GM23338 (cell line): ENCODE measurements at regions not wholly inside any gene's neighbourhood (a gene's known extent, or its start where the extent isn't known, plus 50 kb on each side); places are given as distances from the start of the nearest gene placed in this dataset.

Source experiments
- ATAC-seq: fragments of 200-7000 bp; cut with Tn5 transposase; 3 replicates; pipeline ENCODE4 v1.9.1; 2020
- DNase-seq: peaks from one replicate; pipeline ENCODE4 v3.0.0-alpha.2; 2015; ENCODE audit warnings: low spot score
- H2AFZ ChIP-seq: fragments of 200-600 bp; sonication (generic); 2 replicates; pipeline ENCODE4 v1.8.0; 2016; ENCODE audit warnings: antibody characterized with exemption, mild to moderate bottlenecking, moderate library complexity
- H3F3A ChIP-seq: fragments of 200-600 bp; sonication (generic); replicated peaks from 2 replicates; pipeline ENCODE4 v1.8.0; 2017; ENCODE audit warnings: antibody characterized with exemption, mixed run types, low read depth
- H3K27ac ChIP-seq: fragments of 200-600 bp; sonication (generic); 2 replicates; pipeline ENCODE4 v1.6.1; 2016; ENCODE audit warnings: low read depth
- H3K27me3 ChIP-seq: fragments of 200-600 bp; sonication (generic); 2 replicates; pipeline ENCODE4 v1.8.0; 2016; ENCODE audit warnings: mild to moderate bottlenecking, mixed run types, moderate library complexity; ENCODE audit not compliant: insufficient read depth
- H3K36me3 ChIP-seq: fragments of 200-600 bp; sonication (generic); 2 replicates; pipeline ENCODE4 v1.8.0; 2016; ENCODE audit warnings: mild to moderate bottlenecking; ENCODE audit not compliant: insufficient read depth
- H3K4me1 ChIP-seq: fragments of 200-600 bp; sonication (generic); 2 replicates; pipeline ENCODE4 v1.8.0; 2016; ENCODE audit warnings: mild to moderate bottlenecking, moderate library complexity; ENCODE audit not compliant: insufficient read depth
- H3K4me2 ChIP-seq: fragments of 200-600 bp; sonication (generic); 2 replicates; pipeline ENCODE4 v1.7.1; 2017; ENCODE audit warnings: mixed run types
- H3K4me3 ChIP-seq: fragments of 200-600 bp; sonication (generic); 2 replicates; pipeline ENCODE4 v1.6.1; 2016; ENCODE audit warnings: mixed run types
- H3K79me2 ChIP-seq: fragments of 200-600 bp; sonication (generic); replicated peaks from 2 replicates; pipeline ENCODE4 v1.8.0; 2017; ENCODE audit warnings: mild to moderate bottlenecking; ENCODE audit not compliant: insufficient read depth
- H3K9me2 ChIP-seq: fragments of 200-600 bp; sonication (generic); 2 replicates; pipeline ENCODE4 v1.8.0; 2017; ENCODE audit not compliant: insufficient read depth
- H4K20me1 ChIP-seq: fragments of 200-600 bp; sonication (generic); replicated peaks from 2 replicates; pipeline ENCODE4 v1.8.0; 2017; ENCODE audit warnings: mild to moderate bottlenecking; ENCODE audit not compliant: insufficient read depth
- H3K27ac Mint-ChIP-seq: 2 replicates; pipeline ENCODE4 v1.8.0; 2020; ENCODE audit warnings: inconsistent platforms, mild to moderate bottlenecking, moderate library complexity, mixed read lengths
- H3K27me3 Mint-ChIP-seq: 3 replicates; pipeline ENCODE4 v1.8.0; 2022; ENCODE audit warnings: low read depth, mild to moderate bottlenecking, moderate library complexity, mixed read lengths, inconsistent platforms; ENCODE audit not compliant: insufficient read depth, poor library complexity
- H3K36me3 Mint-ChIP-seq: 3 replicates; pipeline ENCODE4 v1.8.0; 2021; ENCODE audit warnings: low read depth, mild to moderate bottlenecking, inconsistent platforms, moderate library complexity, mixed read lengths
- H3K4me1 Mint-ChIP-seq: 3 replicates; pipeline ENCODE4 v1.8.0; 2020; ENCODE audit warnings: mild to moderate bottlenecking, inconsistent platforms, mixed read lengths
- H3K4me3 Mint-ChIP-seq: 3 replicates; pipeline ENCODE4 v1.8.0; 2021; ENCODE audit warnings: moderate library complexity, mild to moderate bottlenecking, inconsistent platforms, mixed read lengths
- H3K9me3 Mint-ChIP-seq: 3 replicates; pipeline ENCODE4 v1.8.0; 2020; ENCODE audit warnings: moderate library complexity, mild to moderate bottlenecking, inconsistent platforms, mixed read lengths
- POLR2AphosphoS5 ChIP-seq: IDR thresholded peaks from 2 replicates; pipeline ENCODE4 v1.6.1; 2016; ENCODE audit warnings: antibody characterized with exemption, low read depth
- ZNF331 ChIP-seq: fragments of 250-450 bp; sonication (Bioruptor Pico); IDR thresholded peaks from 2 replicates; pipeline ENCODE4 v1.5.0; 2020; ENCODE audit warnings: low read depth, mild to moderate bottlenecking, moderate library complexity
- TF ChIP-seq, protein P1 (sequence below): fragments of 250-450 bp; sonication (Bioruptor Pico); IDR thresholded peaks from 2 replicates; pipeline ENCODE4 v1.5.0; 2020; ENCODE audit warnings: mild to moderate bottlenecking, moderate library complexity
- TF ChIP-seq, protein P2 (sequence below): IDR thresholded peaks from one replicate; pipeline ENCODE4 v1.6.1; 2018; ENCODE audit warnings: antibody characterized with exemption; ENCODE audit not compliant: unreplicated experiment
- TF ChIP-seq, protein P3 (sequence below): IDR thresholded peaks from 2 replicates; pipeline ENCODE4 v1.6.1; 2016; ENCODE audit warnings: antibody characterized with exemption

DNA sequence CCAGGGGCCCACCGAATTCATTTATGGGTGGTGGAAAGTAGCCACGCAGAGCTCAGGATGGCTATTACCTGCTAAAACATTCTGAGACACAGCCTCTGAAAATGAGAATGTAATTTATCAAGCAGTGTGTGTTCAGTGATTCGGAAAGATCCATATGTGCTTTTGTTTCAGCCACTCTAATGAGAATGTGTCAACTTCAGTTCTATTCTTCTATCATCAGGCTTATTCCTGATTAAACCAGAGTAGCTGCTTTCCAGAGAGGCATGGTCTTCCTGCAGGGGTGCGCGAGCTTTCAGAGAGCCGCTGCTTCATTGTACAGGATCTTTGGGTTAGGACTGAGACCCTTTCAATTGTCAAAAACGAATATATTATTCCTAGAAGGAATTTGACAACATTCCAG lies 167.6 kb downstream of the OTUD1 start (continued):
- TF ChIP-seq, protein P1, sequence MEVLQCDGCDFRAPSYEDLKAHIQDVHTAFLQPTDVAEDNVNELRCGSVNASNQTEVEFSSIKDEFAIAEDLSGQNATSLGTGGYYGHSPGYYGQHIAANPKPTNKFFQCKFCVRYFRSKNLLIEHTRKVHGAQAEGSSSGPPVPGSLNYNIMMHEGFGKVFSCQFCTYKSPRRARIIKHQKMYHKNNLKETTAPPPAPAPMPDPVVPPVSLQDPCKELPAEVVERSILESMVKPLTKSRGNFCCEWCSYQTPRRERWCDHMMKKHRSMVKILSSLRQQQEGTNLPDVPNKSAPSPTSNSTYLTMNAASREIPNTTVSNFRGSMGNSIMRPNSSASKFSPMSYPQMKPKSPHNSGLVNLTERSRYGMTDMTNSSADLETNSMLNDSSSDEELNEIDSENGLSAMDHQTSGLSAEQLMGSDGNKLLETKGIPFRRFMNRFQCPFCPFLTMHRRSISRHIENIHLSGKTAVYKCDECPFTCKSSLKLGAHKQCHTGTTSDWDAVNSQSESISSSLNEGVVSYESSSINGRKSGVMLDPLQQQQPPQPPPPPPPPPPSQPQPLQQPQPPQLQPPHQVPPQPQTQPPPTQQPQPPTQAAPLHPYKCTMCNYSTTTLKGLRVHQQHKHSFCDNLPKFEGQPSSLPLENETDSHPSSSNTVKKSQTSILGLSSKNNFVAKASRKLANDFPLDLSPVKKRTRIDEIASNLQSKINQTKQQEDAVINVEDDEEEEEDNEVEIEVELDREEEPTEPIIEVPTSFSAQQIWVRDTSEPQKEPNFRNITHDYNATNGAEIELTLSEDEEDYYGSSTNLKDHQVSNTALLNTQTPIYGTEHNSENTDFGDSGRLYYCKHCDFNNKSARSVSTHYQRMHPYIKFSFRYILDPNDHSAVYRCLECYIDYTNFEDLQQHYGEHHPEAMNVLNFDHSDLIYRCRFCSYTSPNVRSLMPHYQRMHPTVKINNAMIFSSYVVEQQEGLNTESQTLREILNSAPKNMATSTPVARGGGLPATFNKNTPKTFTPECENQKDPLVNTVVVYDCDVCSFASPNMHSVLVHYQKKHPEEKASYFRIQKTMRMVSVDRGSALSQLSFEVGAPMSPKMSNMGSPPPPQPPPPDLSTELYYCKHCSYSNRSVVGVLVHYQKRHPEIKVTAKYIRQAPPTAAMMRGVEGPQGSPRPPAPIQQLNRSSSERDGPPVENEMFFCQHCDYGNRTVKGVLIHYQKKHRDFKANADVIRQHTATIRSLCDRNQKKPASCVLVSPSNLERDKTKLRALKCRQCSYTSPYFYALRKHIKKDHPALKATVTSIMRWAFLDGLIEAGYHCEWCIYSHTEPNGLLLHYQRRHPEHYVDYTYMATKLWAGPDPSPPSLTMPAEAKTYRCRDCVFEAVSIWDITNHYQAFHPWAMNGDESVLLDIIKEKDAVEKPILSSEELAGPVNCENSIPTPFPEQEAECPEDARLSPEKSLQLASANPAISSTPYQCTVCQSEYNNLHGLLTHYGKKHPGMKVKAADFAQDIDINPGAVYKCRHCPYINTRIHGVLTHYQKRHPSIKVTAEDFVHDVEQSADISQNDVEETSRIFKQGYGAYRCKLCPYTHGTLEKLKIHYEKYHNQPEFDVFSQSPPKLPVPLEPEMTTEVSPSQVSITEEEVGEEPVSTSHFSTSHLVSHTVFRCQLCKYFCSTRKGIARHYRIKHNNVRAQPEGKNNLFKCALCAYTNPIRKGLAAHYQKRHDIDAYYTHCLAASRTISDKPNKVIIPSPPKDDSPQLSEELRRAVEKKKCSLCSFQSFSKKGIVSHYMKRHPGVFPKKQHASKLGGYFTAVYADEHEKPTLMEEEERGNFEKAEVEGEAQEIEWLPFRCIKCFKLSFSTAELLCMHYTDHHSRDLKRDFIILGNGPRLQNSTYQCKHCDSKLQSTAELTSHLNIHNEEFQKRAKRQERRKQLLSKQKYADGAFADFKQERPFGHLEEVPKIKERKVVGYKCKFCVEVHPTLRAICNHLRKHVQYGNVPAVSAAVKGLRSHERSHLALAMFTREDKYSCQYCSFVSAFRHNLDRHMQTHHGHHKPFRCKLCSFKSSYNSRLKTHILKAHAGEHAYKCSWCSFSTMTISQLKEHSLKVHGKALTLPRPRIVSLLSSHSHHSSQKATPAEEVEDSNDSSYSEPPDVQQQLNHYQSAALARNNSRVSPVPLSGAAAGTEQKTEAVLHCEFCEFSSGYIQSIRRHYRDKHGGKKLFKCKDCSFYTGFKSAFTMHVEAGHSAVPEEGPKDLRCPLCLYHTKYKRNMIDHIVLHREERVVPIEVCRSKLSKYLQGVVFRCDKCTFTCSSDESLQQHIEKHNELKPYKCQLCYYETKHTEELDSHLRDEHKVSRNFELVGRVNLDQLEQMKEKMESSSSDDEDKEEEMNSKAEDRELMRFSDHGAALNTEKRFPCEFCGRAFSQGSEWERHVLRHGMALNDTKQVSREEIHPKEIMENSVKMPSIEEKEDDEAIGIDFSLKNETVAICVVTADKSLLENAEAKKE (CRISPR knock-in tag): no peak

DNA sequence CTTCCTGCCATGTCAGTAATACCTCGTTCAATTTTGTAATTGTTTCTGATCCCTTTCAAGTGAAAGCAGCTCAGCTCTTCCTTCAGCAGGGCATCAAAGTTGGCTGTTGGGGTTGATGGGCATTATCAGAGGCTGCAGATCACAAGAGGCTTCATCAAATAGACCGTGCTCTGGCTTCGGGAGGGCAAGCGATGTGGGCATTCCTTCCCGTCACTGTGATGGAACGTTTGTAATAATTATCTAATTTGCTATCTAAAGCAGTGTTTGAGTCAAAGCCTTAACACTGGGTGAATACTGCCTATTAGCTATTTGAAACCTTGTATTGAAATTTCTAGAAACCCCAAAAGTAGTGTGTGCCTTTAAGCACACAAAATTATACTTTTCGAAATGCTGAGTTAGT lies 170.1 kb downstream of the OTUD1 start:
- Mint-ChIP-seq H3K27ac (no peak overlapping the region), H3K4me1 (peaks cover 6% of the 10 kb centered on the region; the same call in 1 of the 3 replicates), H3K4me3 (no peak overlapping the region), H3K27me3 (peaks cover 2% of the 10 kb centered on the region), H3K9me3 (no peaks in the 10 kb centered on the region; the same call in 2 of the 3 replicates), H3K36me3 (no peaks in the 10 kb centered on the region)
- no peaks in the 10 kb centered on the region for H3K36me3 ChIP-seq
- H3K4me2 ChIP-seq: no peak overlapping the region
- H3K4me3 ChIP-seq: no peak overlapping the region
- H3K9me2 ChIP-seq: no peaks in the 10 kb centered on the region
- H2AFZ ChIP-seq: no peak overlapping the region
- H3K27ac ChIP-seq: no peak overlapping the region
- peaks cover 4% of the 10 kb centered on the region; the same call in 1 of the 2 replicates for H3K4me1 ChIP-seq
- no peaks in the 10 kb centered on the region for H3K27me3 ChIP-seq
- no peaks in the 10 kb centered on the region for H4K20me1 ChIP-seq
- no peak for DNase-seq
- TF ChIP-seq ZNF331 (CRISPR knock-in tag): no peak
- TF ChIP-seq POLR2AphosphoS5: no peak
- TF ChIP-seq, protein P2, sequence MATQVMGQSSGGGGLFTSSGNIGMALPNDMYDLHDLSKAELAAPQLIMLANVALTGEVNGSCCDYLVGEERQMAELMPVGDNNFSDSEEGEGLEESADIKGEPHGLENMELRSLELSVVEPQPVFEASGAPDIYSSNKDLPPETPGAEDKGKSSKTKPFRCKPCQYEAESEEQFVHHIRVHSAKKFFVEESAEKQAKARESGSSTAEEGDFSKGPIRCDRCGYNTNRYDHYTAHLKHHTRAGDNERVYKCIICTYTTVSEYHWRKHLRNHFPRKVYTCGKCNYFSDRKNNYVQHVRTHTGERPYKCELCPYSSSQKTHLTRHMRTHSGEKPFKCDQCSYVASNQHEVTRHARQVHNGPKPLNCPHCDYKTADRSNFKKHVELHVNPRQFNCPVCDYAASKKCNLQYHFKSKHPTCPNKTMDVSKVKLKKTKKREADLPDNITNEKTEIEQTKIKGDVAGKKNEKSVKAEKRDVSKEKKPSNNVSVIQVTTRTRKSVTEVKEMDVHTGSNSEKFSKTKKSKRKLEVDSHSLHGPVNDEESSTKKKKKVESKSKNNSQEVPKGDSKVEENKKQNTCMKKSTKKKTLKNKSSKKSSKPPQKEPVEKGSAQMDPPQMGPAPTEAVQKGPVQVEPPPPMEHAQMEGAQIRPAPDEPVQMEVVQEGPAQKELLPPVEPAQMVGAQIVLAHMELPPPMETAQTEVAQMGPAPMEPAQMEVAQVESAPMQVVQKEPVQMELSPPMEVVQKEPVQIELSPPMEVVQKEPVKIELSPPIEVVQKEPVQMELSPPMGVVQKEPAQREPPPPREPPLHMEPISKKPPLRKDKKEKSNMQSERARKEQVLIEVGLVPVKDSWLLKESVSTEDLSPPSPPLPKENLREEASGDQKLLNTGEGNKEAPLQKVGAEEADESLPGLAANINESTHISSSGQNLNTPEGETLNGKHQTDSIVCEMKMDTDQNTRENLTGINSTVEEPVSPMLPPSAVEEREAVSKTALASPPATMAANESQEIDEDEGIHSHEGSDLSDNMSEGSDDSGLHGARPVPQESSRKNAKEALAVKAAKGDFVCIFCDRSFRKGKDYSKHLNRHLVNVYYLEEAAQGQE: no peak
- TF ChIP-seq, protein P3, sequence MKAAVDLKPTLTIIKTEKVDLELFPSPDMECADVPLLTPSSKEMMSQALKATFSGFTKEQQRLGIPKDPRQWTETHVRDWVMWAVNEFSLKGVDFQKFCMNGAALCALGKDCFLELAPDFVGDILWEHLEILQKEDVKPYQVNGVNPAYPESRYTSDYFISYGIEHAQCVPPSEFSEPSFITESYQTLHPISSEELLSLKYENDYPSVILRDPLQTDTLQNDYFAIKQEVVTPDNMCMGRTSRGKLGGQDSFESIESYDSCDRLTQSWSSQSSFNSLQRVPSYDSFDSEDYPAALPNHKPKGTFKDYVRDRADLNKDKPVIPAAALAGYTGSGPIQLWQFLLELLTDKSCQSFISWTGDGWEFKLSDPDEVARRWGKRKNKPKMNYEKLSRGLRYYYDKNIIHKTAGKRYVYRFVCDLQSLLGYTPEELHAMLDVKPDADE: no peak
- H3K79me2 ChIP-seq: no peaks in the 10 kb centered on the region
- no peaks in the 10 kb centered on the region for H3F3A ChIP-seq
- ATAC-seq: no peak
